K562 (cell line): ENCODE measurements at regions not wholly inside any gene's neighbourhood (a gene's known extent, or its start where the extent isn't known, plus 50 kb on each side); places are given as distances from the start of the nearest gene placed in this dataset.

Experiments used
- FOS ChIP-seq: IDR thresholded peaks from 3 replicates; pipeline ENCODE4 v1.6.1; 2011; ENCODE audit not compliant: insufficient read length; ENCODE audit errors: extremely low read depth
- U2AF2 ChIP-seq: fragments of 200-400 bp; formaldehyde crosslinking; optimal IDR thresholded peaks from 2 replicates; pipeline ENCODE3; 2017; ENCODE audit warnings: low read depth, mild to moderate bottlenecking, low read length
- YY1 ChIP-seq, 3 experiments: IDR thresholded peaks; 2 replicates each; pipeline ENCODE4 v1.6.1; 2011; ENCODE audit warnings: low read length in 2 of 3, mild to moderate bottlenecking in 2 of 3, moderate library complexity in 2 of 3, borderline replicate concordance in 1 of 3, control low read depth in 1 of 3, low read depth in 1 of 3; ENCODE audit not compliant: insufficient read depth in 3 of 3, insufficient replicate concordance in 2 of 3, control insufficient read depth in 1 of 3, insufficient read length in 1 of 3; ENCODE audit errors: extremely low read depth in 1 of 3

GRCh38 chr3:137385922-137386321 is 378.2 kb upstream of the SOX14 start:
- TF ChIP-seq FOS (no peak), U2AF2 (no peak), YY1 (IDR thresholded peaks at IDR 0.05; ENCODE audit: borderline replicate concordance in 1 of 3, control insufficient read depth in 1 of 3, extremely low read depth in 1 of 3, insufficient read depth in 3 of 3, insufficient read length in 1 of 3, insufficient replicate concordance in 2 of 3, low read depth in 1 of 3, low read length in 2 of 3) (no peak)
